ENCODE measurements at regions not wholly inside any gene's neighbourhood (a gene's known extent, or its start where the extent isn't known, plus 50 kb on each side); places are given as distances from the start of the nearest gene placed in this dataset.

- FAIRE-seq (no peak), DNase-seq (ENCODE audit: insufficient read length, low spot score) (no peak)
- no peak for TF ChIP-seq CTCF (IDR thresholded peaks at IDR 0.05; ENCODE audit: insufficient read depth, missing control alignments)
Observed at GRCh38 chr13:85536706-85537105, 262.5 kb downstream of the SLITRK6 start.

GRCh38 chr13:85535316-85536084 is 263.7 kb downstream of the SLITRK6 start:
- no peak for TF ChIP-seq CTCF (IDR thresholded peaks at IDR 0.05; ENCODE audit: insufficient read depth, missing control alignments)
- DNase-seq (ENCODE audit: insufficient read length, low spot score) (no peak), FAIRE-seq (no peak)

- no peak for TF ChIP-seq CTCF (IDR thresholded peaks at IDR 0.05; ENCODE audit: insufficient read depth, missing control alignments)
- DNase-seq (ENCODE audit: insufficient read length, low spot score), result no peak
- FAIRE-seq, result no peak
Observed at GRCh38 chr13:85533911-85534310, 265.3 kb downstream of the SLITRK6 start.

GRCh38 chr13:85529218-85529594 is 270.0 kb downstream of the SLITRK6 start:
- DNase-seq (ENCODE audit: insufficient read length, low spot score) (no peak), FAIRE-seq (no peak)
- no peak for TF ChIP-seq CTCF (IDR thresholded peaks at IDR 0.05; ENCODE audit: insufficient read depth, missing control alignments)

GRCh38 chr13:85528491-85529217 is 270.6 kb downstream of the SLITRK6 start:
- TF ChIP-seq CTCF (IDR thresholded peaks at IDR 0.05; ENCODE audit: insufficient read depth, missing control alignments), result no peak
- no peak for DNase-seq (ENCODE audit: insufficient read length, low spot score)
- peak; percentile 6 for FAIRE-seq

GRCh38 chr13:85527316-85527715 is 271.9 kb downstream of the SLITRK6 start:
- no peak for FAIRE-seq
- TF ChIP-seq CTCF (IDR thresholded peaks at IDR 0.05; ENCODE audit: insufficient read depth, missing control alignments), result no peak
- DNase-seq (ENCODE audit: insufficient read length, low spot score), result no peak

- DNase-seq (ENCODE audit: insufficient read length, low spot score) (no peak), FAIRE-seq (no peak)
- TF ChIP-seq CTCF (IDR thresholded peaks at IDR 0.05; ENCODE audit: insufficient read depth, missing control alignments), result no peak
Observed at GRCh38 chr13:85525411-85525810, 273.8 kb downstream of the SLITRK6 start.
